IPS-18c (cell line): ENCODE measurements at regions not wholly inside any gene's neighbourhood (a gene's known extent, or its start where the extent isn't known, plus 50 kb on each side); places are given as distances from the start of the nearest gene placed in this dataset.

ENCODE experiments used
- H3K4me3 ChIP-seq: 2 replicates; pipeline ENCODE4 v1.7.0; 2013; ENCODE audit warnings: low read depth, mild to moderate bottlenecking, low read length, moderate library complexity; ENCODE audit not compliant: insufficient read depth
- H3K9me3 ChIP-seq: one replicate; pipeline ENCODE4 v1.6.1; 2013; ENCODE audit warnings: mild to moderate bottlenecking, low read length, moderate library complexity; ENCODE audit not compliant: control insufficient read depth, insufficient read depth

DNA sequence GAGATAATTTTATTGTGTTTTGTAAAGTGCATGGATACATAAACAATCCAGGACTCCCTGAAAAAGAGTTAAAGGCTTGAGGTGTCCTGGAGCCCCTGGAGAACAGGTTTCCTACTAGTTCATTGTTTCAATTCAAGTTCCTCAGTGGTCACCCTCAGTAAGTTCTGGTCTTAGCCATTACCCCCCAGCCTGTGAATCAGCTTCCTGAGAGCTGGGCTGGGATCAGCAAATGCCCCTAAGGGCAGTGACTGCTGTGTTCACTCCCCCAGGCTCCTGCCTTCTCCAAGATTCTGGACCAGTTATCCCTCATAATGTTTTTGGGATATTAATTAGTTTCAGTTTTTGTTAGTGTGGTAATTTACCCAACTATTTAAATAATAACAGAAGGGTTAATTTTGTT, 151.6 kb upstream of the PRSS58 start:
- Histone ChIP-seq H3K4me3 (no peak overlapping the region), H3K9me3 (peaks cover 4% of the 10 kb centered on the region)

DNA sequence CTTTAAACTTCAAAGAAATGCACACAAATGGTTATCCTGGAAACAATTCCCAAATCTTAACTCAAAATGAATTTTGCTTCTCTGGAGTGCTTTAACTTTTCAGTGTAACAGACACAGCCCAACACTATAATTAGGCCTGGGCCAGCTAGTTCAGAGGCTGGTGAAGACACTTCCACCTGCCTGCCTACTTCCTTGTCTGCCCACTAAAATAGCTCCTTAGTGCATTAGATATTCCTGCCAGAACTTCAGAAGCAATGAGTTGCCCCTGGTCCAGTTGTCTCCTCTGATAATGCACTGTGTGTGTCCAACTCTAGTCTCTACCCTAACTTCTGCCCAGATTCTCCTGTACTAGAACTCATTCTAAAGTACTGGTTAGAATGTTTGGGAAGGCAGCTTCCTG, 150.9 kb upstream of the PRSS58 start:
- H3K9me3 ChIP-seq = peaks cover 4% of the 10 kb centered on the region
- H3K4me3 ChIP-seq = no peak overlapping the region

- H3K4me3 ChIP-seq = no peak overlapping the region
- peaks cover 4% of the 10 kb centered on the region for H3K9me3 ChIP-seq
Observed at GRCh38 chr7:142407939-142408570, 150.2 kb upstream of the PRSS58 start.

DNA sequence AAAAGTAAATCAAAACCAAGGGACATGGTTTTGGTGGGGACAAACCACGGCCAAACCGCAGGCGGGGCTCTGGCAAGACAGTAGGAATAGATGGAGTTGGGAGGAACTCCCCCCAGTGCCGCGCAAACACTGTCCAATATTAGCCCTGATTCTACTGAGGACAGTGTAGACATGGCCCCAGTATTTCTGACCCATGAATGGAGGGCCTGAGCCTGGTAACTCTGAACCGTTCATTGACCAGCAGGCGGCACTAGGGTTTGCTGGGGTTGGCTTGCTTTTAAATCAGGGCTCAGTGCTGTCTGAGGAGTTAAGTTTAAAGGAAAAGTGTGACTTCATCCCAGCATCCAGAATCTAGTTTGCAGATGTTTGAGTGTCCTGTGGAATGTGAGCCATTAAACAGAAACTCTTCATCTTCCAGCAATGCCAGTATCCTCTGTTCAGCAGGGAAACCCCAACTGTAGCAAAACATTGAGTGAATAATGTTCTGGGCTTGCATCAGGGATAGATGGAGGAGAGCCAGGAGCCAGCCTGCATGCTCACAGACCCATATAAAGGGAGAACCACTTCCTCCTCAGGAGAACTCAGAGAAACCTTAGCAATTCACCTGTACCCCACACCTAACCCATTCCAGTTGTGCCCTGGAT, 147.4 kb upstream of the PRSS58 start:
- Histone ChIP-seq H3K4me3 (no peak overlapping the region), H3K9me3 (peaks cover 4% of the 10 kb centered on the region)

GRCh38 chr7:142401951-142402350, 144.1 kb upstream of the PRSS58 start:
- H3K9me3 ChIP-seq = no peaks in the 10 kb centered on the region
- no peak overlapping the region for H3K4me3 ChIP-seq

DNA sequence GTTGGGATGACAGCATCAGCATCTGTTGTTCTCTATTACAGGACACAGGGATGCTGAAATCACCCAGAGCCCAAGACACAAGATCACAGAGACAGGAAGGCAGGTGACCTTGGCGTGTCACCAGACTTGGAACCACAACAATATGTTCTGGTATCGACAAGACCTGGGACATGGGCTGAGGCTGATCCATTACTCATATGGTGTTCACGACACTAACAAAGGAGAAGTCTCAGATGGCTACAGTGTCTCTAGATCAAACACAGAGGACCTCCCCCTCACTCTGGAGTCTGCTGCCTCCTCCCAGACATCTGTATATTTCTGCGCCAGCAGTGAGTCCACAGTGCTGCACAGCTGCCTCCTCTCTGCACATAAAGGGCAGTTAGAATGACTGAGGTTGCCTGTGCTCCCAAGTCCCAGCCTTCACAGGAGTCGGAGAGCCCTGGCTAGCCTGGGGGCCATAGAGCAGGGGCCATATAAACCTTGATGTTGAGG, 142.2 kb upstream of the PRSS58 start:
- Histone ChIP-seq H3K9me3 (no peaks in the 10 kb centered on the region), H3K4me3 (no peak overlapping the region)

DNA sequence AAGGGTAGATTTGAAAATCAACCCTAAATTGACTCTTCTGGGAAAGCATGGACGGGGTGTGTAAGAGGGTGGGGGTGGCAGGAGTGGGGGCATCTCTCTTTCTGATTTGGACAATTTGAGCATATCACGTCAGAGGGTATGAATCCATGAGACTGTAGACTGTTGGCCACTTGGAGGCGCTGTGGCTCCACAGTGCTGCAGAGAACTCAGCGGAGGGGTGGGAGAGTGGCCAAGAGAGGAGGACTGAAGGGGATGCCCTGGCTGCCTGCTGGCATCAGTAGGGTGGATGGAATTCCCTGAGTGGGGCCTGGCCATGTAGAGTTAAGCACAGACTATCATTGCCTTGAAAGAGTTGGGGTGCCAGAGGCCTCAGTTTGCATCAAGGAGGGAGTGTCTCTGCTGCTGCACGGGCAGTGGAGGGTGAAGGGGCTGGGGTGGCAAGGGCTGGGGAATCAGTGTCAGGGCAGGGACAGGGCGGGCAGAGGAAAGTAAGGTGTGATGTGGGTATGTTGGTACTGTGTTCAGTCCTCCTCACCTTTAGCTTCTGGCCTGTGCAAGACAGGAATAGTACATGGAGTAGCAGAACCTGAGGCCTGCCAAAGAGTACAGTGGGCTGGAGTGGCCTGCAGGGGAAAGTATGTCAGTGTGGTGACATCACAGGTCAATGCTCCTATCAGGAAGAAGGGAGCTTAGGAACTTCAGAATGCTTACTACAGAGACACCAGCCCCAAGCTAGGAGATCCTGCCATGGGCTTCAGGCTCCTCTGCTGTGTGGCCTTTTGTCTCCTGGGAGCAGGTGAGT, 133.5 kb upstream of the PRSS58 start:
- Histone ChIP-seq H3K4me3 (no peak overlapping the region), H3K9me3 (no peaks in the 10 kb centered on the region)

DNA sequence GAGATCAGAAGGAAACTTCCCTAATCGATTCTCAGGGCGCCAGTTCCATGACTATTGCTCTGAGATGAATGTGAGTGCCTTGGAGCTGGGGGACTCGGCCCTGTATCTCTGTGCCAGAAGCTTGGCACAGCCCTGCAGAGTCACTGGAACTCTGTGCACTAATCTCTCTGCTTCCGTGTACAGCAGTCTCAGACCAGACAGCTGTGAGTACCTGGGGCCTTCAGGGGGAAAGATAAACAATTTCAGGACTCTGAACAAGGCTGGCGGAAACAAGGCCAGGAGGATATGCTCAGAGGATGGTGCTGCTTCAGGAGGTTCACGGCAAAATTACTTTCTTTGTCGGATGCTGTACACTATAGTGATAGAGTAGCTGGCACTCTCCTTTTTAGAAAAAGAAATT, 131.7 kb upstream of the PRSS58 start:
- H3K9me3 ChIP-seq = no peaks in the 10 kb centered on the region
- no peak overlapping the region for H3K4me3 ChIP-seq

DNA sequence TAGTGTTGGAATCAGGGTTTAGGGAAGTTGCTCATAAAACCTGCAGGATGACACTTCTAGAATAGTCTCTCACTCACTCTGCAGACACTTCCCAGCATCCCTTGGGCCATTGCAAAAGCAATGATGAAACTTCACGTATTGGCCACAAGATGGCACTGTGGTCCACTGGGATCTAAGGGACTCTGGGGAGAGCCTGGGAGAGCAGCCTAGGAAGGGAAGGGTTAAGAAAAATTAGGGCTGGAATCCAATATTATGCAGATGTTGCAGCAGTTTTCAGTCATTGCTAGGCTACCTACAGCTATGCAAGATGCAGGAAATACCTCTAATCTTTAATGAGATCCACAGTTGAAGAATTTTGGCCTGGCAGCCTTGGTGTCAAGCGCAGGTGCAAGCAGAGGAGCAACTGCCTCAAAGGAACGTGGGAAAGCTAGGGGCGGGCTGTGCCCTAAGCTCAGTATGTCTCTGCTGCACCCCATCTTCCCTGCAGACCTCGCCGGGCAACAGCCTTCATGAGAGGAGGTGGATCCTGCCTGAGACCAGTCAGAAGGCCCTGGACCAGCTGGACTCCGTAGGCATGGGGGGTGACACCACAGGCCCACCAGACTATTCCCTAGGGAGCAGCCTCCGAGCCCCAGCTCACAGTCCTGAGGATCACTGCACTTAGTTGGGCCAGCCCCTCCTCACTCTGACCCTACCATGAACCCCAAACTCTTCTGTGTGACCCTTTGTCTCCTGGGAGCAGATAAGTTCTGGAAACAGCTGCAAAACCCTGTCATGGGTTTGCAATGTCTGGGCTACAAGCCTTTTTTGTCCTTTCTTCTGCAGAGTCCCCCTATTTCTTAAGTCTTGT, 127.9 kb upstream of the PRSS58 start:
- Histone ChIP-seq H3K9me3 (no peaks in the 10 kb centered on the region), H3K4me3 (no peak overlapping the region)

DNA sequence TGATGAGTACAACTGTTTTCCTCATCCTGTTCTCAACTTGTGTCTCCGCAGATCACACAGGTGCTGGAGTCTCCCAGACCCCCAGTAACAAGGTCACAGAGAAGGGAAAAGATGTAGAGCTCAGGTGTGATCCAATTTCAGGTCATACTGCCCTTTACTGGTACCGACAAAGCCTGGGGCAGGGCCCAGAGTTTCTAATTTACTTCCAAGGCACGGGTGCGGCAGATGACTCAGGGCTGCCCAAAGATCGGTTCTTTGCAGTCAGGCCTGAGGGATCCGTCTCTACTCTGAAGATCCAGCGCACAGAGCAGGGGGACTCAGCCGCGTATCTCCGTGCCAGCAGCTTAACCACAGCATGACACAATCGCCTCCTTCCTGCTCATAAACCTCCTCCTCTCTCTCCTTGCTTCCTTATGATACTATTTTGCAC, 126.7 kb upstream of the PRSS58 start:
- H3K9me3 ChIP-seq = no peaks in the 10 kb centered on the region
- H3K4me3 ChIP-seq = no peak overlapping the region

DNA sequence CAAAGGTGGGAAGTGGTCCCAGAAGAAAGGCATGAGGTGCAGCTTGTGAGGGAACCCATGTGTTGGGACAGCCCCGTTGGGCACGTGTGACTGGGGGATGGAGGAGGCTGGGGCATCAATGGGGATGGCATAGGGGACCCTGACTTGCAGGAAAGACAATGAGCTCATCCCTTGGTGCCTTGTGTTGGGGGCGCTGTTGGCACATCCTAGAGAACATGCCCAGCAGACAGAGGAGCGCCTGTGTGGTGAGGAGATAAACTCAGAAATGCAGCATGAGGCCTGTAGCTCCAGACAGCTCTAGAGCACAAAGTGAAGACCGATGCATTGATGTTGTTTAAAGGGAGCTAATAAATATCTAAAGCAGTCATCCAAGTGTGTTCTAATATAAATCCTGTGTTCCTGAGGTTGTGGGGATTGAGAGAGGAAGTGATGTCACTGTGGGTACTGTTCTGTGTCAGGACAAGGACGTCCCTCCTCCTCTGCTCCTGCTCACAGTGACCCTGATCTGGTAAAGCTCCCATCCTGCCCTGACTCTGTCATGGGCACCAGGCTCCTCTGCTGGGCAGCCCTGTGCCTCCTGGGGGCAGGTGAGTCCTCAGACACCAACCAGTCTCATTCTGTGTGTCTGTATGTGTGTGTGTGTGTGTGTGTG, 126.1 kb upstream of the PRSS58 start:
- no peaks in the 10 kb centered on the region for H3K9me3 ChIP-seq

DNA sequence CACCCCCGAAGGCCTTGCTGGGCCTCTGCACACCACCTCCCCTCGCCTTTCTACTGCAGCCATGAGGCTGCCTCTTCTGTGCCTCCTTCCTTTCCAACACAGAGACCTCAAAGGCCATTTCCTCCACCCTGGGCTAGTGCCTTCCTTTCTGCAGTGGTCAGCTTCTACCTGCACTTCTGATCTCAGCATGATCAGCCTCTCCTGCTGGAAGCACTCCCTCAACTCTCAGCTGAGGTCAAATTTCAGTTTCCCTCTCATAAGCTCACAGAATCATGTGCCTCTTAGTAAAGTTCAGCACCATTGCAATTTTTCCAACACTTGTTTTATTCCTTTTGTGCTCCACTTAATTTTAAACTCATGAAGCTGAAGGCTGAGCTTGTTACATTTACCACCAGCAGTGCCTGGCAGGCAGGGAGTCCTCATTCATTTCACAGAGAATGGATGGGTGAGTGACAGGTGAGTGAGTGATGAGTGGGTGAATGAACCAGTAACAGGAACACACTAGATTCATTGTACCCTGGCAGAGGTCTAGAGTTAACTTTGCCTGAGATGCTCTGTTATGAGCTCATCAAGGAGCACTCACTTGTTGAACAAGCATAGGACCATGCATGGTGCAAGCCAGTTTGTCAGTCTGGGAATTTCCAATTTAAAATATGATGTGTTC, 124.0 kb upstream of the PRSS58 start:
- Histone ChIP-seq H3K9me3 (no peaks in the 10 kb centered on the region), H3K4me3 (no peak overlapping the region)

More for the DNA sequence above, 126.1 kb upstream of the PRSS58 start:
- no peak overlapping the region for H3K4me3 ChIP-seq

GRCh38 chr7:142380069-142380468, 122.2 kb upstream of the PRSS58 start:
- Histone ChIP-seq H3K4me3 (no peak overlapping the region), H3K9me3 (no peaks in the 10 kb centered on the region)

DNA sequence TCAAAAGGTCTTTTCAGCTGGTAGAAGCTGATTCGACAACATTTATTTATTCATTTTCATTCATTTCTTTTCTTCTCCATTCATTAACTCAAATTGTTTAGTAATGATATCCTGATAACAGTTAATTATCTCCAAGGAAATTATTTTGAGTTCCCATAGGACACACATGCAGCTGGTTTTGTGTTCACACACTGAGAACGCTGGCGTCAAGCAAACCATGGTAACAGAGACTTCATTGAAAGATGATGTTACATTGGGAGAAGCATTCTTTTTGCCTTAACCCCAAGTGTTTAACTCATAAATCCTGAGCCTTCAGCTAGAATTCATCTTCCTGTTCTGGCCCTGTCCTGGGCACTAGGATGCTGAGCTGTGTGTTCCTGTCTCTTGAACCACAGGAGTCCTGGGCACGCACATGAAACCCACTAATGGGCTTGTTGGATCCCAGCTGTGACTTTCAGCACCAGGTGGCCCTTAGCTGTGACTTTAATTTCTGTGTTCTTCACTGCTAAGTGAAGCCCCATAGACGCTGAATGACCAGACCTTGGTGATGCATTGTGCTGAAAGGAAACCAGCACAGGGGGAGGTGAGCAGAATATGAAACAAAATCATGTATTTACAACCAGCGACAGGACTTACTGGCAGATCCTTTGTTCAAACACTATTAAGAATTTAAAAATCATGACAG, 121.5 kb upstream of the PRSS58 start:
- no peaks in the 10 kb centered on the region for H3K9me3 ChIP-seq
- H3K4me3 ChIP-seq = no peak overlapping the region

- H3K9me3 ChIP-seq = no peaks in the 10 kb centered on the region
- H3K4me3 ChIP-seq = no peak overlapping the region
Observed at GRCh38 chr7:142377567-142377966, 119.7 kb upstream of the PRSS58 start.
